ENCODE measurements at regions not wholly inside any gene's neighbourhood (a gene's known extent, or its start where the extent isn't known, plus 50 kb on each side); places are given as distances from the start of the nearest gene placed in this dataset.
A peak's percentile ranks its signal among the peaks of the same experiment; 100 is the strongest.
"Not testable (repeated sequence)": the region's sequence is repeated elsewhere in the genome, so short reads cannot be mapped to it uniquely, and the experiment has no call there.

DNA sequence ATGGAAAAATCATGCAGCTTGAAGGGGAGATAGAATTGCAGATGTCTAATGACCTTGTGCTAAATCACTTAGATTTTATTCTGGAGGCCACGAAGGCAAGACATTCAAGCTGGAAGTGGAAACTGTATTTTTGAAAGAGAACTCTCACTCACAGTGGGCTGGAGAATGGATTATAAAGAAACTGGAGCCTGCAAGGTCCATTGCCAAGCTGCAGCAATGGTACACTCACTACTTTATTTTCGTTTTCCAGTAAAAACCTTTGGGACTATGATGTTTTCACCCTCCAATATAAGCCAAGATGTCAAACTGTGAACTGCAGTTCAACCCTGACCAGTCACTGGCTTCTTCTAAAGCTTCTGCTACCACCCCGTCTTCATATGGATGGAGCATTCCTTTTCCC lies 62.0 kb downstream of the SKIDA1 start:
- DNase-seq: no peak

DNA sequence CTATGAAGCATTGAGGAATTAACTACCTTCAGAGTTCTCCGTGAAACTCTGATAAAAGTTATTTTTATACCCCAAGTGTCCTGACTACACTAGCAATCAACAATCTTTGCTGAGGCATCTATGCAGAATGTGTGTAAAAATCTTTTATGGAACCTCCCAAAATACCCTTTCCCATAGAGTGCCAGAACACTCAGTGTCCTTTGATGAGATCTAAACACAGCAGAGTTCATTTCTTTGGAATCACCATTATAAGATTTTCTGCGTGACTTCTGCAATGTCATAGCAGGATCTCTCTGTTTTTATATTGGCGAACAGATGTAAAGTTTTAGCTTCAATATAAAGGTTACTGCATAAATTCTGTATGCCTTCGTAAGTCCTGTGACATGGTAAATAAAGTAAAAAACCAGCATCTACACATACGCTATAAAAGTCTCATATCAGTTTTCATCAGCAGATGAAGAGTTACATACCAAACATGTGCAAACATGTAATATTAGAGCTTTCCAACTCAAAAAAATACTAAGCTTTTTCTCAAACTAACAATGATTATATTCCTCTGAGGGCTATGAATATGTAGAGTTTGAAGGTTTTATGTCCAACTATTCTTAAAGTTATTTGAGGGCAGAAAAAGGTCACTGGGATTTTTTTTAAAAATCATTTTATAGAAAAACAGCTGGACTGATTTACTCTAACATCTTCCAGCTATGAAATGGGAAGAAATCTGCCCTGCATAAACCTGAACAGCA lies 67.2 kb downstream of the SKIDA1 start:
- DNase-seq: no peak

DNA sequence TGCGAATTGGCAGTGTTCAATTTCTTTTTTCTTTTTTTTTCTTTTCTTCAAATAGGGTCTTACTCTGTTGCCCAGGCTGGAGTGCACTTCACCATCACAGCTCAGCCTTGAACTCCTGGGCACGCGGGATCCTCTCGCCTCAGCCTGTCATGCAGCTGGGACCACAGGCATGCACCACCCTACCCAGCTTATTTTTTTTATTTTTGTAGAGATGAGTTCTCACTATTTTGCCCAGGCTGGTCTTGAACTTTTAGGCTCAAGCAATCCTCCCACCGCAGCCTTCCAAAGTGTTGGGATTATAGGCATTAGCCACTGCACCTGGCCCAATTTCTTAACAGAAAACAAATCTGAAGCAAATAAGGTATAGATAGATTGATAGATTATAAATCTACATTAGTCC lies 69.3 kb downstream of the SKIDA1 start:
- no peak for DNase-seq

DNA sequence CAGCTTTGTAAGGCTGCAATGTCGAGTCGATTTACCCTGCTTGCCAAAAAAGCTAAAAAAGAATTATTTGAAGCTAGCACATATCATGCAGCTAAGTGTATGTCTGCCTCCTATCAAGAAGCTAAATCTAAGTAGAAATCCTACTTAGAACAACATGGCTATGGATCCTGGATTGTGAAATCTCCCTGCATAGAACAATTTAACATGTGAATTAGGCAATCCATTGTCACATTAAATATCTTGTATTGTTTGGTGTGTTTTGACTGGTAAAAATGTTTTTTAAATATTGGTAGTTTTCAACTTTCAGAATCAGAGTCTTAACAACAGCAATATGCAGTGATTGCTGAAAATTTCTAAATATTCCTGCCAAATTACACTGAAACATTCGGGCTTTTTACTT lies 73.3 kb downstream of the SKIDA1 start:
- DNase-seq: no peak

DNA sequence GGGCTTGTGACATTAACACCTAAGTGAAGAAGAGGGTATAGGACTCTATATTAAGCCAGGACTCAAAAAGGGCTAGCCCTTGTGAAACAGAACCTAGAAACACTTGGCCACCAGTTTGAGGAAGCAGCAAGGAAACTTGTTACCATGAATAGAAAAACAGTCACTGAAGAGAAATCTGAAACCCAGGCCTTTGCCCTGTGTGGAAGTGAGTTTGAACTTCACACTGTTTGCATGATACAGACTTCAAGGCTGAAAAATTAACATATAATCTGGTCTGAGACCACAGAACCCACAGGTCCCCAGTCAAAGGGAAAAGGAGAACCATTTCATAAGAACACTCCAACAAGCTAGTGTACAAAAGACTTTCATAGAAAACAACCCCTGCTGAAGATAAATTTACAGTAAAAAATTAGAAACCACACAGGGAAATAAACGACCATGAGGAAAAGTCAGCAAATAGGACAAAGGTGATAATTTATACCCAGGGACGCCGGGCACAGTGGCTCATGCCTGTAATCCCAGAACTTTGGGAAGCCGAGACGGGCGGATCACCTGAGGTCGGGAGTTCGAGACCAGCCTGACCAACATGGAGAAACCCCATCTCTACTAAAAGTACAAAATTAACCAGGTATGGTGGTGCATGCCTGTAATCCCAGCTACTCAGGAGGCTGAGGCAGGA lies 76.1 kb downstream of the SKIDA1 start:
- no peak for DNase-seq

DNA sequence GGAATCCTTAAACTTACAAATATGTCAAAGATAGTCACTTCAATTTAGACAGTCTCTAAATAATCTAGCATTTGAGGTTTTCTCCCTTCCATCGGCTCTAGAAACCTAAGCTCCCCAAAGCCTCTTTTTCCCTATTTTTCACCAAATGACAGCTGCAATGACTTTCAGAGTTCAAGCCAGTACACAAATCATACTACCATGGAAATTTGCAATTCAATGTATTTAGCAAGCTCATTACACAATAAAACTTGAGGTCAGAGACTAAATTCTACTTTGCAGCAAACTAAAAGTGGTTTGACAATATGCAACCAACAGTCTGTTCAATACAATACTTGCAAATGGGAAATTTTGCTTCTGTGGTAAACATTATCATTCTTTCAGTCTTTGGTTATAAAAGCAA lies 80.3 kb downstream of the SKIDA1 start:
- DNase-seq: no peak

DNA sequence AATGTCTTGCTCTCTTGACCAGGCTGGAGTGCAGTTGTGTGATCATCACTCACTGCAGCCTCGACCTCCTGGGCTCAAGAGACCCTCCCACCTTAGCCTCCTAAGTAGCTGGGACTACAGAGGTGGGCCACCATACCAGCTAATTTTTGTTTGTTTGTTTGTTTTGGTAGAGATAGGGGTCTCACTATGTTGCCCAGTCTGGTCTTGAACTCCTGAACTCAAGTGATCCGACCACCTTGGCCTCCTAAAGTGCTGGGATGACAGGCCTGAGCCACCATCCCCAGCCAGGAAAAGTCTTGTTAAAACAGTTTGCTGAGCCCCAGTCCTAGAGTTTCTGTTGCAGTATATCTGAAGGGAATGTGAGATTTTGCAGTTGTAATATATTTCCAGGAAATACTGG lies 83.9 kb downstream of the SKIDA1 start:
- DNase-seq: no peak

DNA sequence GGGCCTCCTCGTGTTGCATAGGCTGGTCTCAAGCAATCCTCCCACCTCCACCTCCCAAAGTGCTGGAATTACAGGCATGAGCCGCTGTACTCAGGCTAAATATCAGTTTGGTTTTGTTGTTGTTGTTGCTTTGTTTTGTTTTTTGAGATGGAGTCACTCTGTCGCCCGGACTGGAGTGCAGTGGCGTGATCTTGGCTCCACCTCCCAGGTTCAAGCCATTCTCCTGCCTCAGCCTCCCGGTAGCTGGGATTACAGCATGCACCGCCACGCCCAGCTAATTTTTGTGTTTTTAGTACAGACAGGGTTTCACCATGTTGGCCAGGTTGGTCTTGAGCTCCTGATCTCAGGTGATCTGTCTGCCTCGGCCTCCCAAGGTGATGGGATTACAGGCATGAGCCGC lies 86.6 kb downstream of the SKIDA1 start:
- DNase-seq: not testable (repeated sequence)

DNA sequence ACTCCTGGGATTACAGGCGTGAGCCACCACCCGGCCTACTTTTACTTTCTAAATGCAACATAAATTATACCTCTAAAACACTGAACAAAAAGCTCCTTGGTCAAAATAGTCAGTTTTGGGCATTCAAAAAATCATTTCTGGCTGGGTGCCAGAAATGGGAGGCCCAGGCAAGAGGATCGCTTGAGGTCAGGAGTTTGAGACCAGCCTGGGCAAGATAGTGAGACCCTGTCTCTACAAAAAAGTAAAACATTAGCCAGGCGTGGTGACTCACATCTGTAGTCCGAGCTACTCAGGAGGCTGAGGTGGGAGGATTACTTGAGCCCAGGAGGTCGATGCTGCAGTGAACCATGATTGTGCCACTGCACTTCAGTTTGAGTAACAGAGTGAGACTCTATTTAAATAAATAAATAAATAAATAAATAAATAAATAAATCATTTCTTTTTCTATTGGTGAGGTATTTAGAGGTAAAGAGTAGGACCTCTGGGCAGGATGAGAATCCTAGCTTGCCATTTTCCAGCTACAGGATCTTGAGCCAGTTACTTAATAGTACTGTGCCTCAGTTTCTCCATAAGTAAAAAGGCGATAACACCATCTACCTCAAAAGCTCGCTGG lies 87.6 kb downstream of the SKIDA1 start:
- DNase-seq: no peak

DNA sequence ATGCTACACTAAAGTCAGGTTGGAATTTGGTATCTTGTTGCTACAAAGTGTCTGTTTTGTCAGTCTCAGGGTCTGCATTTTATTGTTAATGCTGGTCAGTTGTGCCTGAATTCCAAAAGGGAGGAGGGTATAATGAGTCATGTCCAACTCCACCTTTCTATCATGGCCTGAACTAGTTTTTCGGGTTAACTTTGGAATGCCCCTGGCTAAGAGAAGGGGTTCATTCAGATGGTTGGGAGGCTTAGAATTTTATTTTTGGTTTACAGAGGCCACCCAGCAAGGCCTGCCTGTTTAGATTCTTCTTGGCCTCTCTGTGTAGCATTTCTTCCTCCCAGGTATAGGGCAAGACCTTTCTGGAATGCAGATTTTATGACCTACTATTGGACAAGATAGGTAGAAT lies 93.2 kb downstream of the SKIDA1 start:
- DNase-seq: no peak

DNA sequence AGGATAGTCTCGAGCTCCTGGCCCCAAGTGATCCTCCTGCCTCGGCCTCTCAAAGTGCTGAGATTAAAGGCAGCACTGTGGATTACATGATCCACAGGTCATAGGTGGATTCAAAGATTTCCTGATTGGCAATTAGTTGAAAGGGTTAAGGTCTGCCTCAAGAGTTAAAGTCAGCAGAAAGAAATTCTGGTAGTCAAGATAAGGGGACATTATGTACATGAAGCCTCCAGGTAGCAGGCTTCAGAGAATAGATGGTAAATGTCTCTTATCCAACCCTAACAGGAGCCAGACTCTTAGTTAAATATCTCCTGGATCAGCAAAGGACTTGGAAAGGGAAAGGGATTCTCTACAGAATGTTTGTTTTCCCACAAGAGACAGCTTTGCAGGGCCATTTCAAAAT lies 93.7 kb downstream of the SKIDA1 start:
- no peak for DNase-seq

DNA sequence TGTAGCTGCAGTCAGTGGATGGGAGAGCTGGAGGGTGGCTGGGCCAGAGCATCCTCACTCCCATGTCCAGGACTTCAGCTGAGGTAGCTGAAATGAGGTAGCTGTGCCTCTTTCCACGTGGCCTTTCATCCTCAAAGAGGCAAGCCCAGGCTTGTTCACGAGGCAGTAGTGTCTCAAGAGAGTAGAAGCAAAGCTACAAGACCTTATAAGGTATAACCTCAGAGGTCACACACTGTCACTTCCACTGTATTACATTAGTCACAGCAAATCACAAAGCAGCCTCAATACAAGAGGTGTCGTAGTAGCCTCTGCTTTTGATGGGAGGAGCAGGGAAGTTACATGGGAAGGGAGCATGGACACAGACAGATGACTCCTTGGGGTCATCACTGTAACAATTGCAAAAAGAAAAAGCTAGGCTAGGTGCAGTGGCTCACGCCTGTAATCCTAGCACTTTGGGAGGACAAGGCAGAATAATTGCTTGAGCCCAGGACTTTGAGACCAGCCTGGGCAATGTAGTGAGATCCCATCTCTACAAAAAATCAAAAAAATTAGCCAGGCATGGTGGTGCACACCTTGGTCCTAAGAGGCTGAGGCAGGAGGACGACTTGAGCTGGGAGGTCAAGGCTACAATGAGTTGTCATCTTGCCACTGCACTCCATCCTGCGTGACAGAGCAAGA lies 97.5 kb downstream of the SKIDA1 start:
- no peak for DNase-seq

DNA sequence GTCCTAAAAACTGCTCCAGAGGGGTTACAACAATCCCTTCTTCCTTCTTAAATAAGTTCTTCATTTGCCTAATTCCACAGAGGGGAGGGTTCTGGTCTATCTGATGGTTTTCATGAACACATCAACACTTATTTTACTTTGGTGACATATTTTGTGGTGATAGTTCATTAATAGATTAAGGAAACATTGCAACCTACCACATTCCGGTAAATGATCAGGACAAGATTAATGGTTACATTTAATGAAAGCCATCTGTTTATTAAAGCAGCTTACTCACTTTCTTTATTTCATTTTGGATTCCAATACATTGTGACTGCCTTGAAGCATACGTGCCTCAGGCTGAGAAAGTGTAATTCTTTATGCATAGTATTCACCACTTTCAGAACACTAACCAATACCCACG lies 101.0 kb downstream of the SKIDA1 start:
- DNase-seq: no peak

DNA sequence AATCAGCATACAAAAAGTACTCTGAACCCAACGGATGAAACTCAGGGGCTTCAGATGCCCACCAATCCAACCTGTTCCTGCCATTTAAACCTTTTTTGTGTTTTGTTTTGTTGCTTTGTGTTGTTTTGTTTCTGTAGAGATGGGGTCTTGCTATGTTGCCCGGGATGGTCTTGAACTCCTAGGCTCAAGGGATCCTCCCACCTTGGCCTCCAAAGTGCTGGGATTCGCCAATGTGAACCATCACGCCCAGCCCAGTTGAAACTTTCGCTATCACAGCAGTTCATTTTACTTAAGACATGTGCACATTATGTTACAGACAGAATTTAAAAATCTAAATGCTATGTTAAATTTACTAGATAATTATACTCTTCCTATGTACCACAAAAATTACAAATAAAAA lies 101.6 kb downstream of the SKIDA1 start:
- no peak for DNase-seq

DNA sequence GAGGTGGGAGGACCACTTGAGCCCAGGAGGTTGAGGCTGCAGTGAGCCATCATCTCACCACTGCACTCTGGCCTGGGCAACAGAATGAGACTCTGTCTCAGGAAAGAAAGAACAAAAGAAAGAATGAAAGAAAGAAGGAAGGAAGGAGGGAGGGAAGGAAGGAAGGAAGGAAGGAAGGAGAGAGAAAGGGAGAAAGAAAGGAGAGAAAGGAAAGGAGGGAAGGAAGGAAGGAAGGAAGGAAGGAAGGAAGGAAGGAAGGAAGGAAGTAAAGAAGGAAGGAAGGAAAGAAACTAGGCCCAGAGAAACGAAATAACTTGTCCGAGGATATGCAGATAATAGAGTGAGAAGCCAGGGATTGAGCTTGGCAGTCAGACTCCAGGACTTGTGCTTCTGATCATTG lies 102.1 kb downstream of the SKIDA1 start:
- no peak for DNase-seq

DNA sequence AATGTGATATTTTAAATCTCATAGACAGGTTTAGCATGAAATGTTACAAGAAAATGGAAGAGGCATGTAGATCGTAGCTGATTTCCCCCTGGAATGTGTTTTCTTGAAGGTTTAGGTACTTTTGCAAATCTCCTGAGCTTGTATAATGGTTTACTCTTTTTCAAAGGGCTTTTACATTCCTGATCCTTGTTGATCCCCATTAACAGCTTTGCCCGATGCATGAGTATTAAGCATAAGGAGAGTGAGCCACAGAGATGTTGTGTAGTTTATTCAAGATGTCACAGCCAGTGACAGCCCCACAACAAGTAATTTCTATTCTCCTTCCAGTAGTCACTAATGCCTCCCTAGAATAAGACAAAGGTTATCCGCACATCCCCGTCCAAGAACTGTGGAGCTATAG lies 103.7 kb downstream of the SKIDA1 start:
- DNase-seq: no peak

DNA sequence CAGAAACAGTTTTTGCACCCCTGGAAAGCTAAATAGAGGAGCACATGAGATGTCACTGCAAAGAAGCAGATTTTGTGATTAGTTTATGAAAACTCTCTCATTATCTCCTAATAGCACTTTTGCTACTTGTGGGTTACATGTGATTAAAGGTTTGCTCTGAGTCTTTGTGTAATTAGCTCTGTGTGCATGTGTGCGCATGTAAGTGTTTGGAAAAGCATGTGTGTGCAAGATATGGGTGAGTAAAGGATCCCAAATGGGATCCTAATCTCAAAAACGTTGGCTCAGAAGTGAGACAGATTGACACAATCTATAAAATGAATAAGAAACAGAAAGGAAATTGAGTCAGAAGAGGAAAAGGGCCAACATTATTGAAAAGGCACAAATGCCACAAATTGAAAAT lies 104.5 kb downstream of the SKIDA1 start:
- no peak for DNase-seq

DNA sequence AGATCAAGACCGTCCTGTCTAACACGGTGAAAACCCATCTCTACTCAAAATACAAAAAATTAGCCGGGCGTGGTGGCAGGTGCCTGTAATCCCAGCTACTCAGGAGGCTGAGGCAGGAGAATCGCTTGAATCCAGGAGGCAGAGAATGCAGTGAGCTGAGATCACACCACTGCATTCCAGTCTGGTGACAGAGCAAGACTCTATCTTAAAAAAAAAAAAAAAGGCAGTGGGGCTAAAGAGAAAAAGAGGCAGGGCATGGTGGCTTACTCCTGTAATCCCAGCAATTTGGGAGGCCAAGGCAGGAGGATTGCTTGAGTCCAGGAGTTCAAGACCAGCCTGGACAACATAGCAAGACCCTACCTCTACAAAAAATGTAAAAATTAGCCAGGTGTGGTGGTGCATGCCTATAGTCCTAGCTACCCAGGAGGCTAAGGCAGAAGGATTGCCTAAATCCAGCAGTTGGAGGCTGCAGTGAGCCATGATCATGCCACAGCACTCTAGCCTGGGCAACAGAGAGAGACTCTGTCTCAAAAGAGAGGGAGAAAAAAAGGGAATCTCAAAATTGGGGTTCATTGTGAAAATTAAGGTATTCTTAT lies 106.4 kb downstream of the SKIDA1 start:
- not testable (repeated sequence) for DNase-seq

DNA sequence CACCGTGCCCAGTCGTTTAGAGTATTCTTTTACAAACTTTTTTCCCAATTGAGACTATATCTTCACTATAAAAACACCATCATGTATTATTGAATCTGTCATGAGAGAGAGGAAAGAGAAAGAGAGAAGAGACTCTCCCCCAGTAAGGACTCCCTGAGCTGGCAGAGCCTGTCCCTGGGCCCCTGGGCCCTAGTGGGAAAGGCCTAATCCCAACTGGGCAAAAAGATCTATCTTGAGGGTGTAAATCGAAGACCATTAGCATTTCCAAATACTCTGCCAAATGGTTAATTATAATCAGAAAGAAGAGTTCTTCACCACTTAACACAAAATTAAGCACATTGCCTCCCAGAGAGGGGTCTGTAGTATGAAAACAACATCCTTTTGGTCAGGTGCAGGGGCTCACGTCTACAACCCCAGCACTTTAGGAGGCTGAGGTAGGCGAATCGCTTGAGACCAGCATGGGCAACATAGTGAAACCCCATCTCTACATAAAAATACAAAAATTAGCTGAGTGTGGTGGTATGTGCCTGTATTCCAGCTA lies 108.2 kb downstream of the SKIDA1 start:
- no peak for DNase-seq

DNA sequence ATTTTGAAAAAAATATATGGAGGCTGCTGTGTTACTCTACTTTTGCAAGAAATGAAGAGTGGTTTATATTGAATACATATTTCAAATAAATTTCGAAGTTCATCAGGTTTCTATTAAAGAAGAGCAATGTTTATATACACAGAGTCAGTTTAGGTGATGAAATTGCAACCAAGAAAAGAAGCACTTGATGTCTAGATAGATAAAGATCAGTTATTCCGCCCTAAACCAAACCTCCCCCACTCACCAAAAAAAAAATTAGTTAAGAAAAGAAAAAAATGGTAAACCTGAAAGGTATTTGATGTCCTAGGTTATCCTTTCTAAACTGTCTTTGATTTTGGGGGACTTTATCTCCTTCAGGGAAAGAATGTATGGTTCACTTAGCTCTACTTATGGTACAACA lies 111.8 kb downstream of the SKIDA1 start:
- no peak for DNase-seq

DNA sequence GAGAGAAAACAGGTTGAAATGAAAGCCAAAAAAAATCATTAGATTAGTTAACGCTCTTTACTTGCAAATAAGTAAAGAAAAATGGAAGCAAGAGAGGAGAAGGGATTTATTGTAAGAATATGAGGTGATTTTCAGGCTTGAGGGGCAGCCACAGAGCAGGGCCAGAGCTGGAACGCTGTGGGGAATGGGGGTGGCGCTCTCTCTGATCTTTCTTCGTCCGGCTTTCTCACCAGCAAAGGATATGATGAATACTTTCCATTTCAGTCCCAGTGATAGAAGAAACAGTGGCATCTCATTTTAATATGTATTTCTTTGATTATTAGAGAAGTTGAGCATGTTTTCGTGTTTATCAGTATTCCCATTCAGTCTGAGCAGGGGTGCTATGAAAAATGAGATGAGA lies 112.2 kb downstream of the SKIDA1 start:
- DNase-seq: no peak

DNA sequence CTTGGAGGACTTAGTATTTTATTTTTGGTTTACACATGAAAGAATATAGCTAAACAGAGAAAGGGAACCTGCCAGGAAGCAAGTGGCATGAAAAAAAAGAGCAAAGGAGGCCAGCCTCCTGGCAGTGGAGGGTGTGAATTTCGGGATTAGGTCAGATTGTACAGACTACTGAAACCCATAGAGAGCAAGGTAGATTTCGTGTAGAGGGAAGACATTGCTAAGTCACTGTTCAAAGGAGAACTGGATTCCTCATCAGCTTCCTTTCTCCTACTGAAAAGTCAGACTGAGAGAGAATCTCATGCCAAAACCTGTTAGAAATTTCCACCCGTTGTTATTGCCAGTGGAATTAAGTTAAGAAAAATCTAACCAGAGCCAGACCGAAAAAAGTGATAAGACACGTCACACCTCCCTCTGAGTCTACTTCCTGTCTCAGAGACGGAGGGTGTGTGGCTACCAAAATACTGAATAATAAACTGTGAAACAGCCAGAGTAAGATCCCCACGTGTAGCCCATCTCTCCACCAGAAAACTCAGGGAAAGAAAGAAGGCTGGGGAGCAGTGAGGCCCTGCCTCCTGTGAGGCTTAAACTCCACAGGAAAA lies 118.8 kb downstream of the SKIDA1 start:
- peak; percentile 49 for DNase-seq

DNA sequence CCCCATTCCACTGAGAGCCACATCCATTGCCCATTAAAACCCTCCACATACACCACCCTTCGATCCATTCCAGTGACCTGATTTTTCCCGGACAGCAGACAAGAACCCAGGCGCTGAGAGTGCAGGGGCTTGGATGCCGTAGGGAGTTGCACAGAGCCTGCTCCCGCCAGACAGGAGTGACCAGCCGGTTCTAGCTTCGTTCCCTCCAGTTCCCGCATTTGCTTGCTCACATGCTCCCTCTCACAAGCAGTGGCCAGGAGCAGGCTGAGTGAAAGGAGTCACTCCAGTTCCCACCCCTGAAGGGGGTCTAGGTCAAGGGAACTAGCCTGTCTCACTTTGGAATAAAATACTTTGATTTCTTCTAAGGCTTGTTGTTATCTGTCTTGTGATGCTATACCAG lies 119.5 kb downstream of the SKIDA1 start:
- no peak for DNase-seq

All from activated CD4-positive, alpha-beta T cell treated with anti-CD3 and anti-CD28 coated beads, Interleukin-2, Interleukin-6, amounts not matched to agents 100 ng/mL and 50 ng/mL, durations not matched to agents 16 hours and 8 hours (primary cell).